Neural cell (in vitro differentiated cells): ENCODE measurements at regions not wholly inside any gene's neighbourhood (a gene's known extent, or its start where the extent isn't known, plus 50 kb on each side); places are given as distances from the start of the nearest gene placed in this dataset.

Experiments
- CTCF ChIP-seq: fragments of 450-650 bp; IDR thresholded peaks from 2 replicates; pipeline ENCODE4 v1.5.1; 2014; ENCODE audit warnings: antibody characterized with exemption, mild to moderate bottlenecking, moderate library complexity; ENCODE audit not compliant: poor library complexity, severe bottlenecking
- EP300 ChIP-seq: fragments of 450-650 bp; conservative IDR thresholded peaks from 2 replicates; pipeline ENCODE4 v1.6.1; 2014; ENCODE audit warnings: antibody characterized with exemption, mild to moderate bottlenecking, moderate library complexity; ENCODE audit not compliant: poor library complexity, severe bottlenecking
- EZH2 ChIP-seq: fragments of 200-600, 300-800 bp; shearing (Covaris generic), sonication (generic); IDR thresholded peaks from 2 replicates; pipeline ENCODE4 v1.6.1; 2014; ENCODE audit warnings: antibody characterized with exemption, low read length, borderline replicate concordance, mild to moderate bottlenecking; ENCODE audit not compliant: insufficient read depth, poor library complexity, severe bottlenecking
- MXI1 ChIP-seq: fragments of 450-650 bp; conservative IDR thresholded peaks from 2 replicates; pipeline ENCODE4 v1.6.1; 2014; ENCODE audit warnings: antibody characterized with exemption, mild to moderate bottlenecking; ENCODE audit not compliant: poor library complexity, severe bottlenecking
- POLR2AphosphoS5 ChIP-seq: IDR thresholded peaks from 2 replicates; pipeline ENCODE4 v1.6.1; 2012
- RAD21 ChIP-seq: fragments of 450-650 bp; conservative IDR thresholded peaks from 2 replicates; pipeline ENCODE4 v1.6.1; 2014; ENCODE audit warnings: antibody characterized with exemption, mild to moderate bottlenecking, moderate library complexity
- REST ChIP-seq: IDR thresholded peaks from 2 replicates; pipeline ENCODE4 v1.6.1; 2012; ENCODE audit warnings: borderline replicate concordance
- SMC3 ChIP-seq: fragments of 450-650 bp; conservative IDR thresholded peaks from 2 replicates; pipeline ENCODE4 v1.6.1; 2014; ENCODE audit warnings: antibody characterized with exemption, mild to moderate bottlenecking, moderate library complexity; ENCODE audit not compliant: poor library complexity
- TAF1 ChIP-seq: IDR thresholded peaks from 2 replicates; pipeline ENCODE4 v1.6.1; 2012; ENCODE audit warnings: low read depth

GRCh38 chr1:57724535-57724934, 300.7 kb upstream of the DAB1 start:
- no peak for TF ChIP-seq CTCF
- no peak for TF ChIP-seq TAF1
- TF ChIP-seq EP300, result no peak
- TF ChIP-seq POLR2AphosphoS5, result no peak
- no peak for TF ChIP-seq RAD21
- TF ChIP-seq REST, result no peak
- TF ChIP-seq EZH2, result no peak
- no peak for TF ChIP-seq SMC3
- no peak for TF ChIP-seq MXI1
